HT-29 (cell line): ENCODE measurements at regions not wholly inside any gene's neighbourhood (a gene's known extent, or its start where the extent isn't known, plus 50 kb on each side); places are given as distances from the start of the nearest gene placed in this dataset.

Source experiments
- DNase-seq: peaks from one replicate; pipeline ENCODE4 v3.0.0-alpha.2; 2015; ENCODE audit warnings: low spot score

DNA sequence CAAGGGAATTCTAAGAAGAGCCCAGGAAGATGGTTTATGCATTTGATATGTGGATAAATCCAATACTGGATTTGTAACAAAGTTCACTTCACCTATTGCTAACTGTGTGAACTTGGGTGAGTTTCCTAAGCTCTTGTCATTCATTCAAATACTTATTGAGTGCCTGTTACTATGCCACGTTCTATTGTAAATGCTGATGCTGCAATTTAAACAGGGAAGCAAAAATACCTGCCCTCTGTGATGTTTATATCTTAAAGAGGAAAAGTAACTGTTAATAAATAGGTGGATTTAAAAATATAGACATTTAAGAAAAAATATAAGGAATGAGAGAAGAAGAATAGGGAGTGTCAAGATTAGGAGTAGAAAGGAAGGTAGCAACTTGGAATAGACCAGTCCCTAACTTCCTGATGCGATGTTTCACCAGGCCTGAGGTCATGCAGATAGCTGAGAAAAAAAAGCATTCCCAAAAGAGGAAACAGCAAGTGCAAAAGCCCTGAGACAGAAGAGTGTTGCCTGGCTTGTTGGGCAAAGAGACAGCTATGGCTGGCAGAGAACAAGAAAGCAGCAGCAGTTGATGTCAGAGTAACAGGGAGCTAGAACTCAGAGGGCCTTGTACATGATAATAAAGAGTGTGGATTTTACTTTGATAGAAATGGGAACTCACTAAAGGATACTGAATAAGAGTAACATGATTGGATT lies 54.3 kb upstream of the TCF21 start:
- no peak for DNase-seq

- peak; percentile 13 for DNase-seq
These were observed 53.0 kb upstream of the TCF21 start for GRCh38 chr6:133835901-133836300.

DNA sequence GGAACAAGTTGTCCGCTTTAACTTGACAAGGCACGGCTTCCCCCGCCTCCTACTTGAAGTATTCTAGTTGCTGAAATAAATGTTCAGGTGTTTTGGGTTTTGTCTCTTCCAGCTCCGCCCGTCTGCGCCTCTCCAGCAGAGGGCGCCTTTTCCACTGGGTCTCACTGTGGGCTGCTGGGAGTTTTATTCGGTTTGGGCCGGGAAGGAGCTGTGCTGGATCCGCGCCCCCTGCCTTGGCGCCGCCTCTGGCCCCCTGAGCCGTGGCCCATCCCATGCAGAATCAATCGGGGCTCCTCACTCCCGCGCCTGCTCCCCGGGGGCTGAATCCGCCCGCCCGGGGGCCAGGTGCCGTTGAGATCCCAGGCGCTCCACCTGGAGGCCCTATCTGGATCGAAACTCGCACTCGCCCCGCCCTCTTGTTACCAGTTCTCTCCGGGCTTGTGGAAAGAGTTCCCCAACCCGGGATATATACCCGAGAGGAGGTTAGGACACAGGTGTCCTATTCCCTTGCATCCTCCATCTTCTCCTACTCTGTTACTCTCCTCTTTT lies 51.0 kb upstream of the TCF21 start:
- peak; percentile 93 for DNase-seq
